ENCODE measurements at regions not wholly inside any gene's neighbourhood (a gene's known extent, or its start where the extent isn't known, plus 50 kb on each side); places are given as distances from the start of the nearest gene placed in this dataset.

DNA sequence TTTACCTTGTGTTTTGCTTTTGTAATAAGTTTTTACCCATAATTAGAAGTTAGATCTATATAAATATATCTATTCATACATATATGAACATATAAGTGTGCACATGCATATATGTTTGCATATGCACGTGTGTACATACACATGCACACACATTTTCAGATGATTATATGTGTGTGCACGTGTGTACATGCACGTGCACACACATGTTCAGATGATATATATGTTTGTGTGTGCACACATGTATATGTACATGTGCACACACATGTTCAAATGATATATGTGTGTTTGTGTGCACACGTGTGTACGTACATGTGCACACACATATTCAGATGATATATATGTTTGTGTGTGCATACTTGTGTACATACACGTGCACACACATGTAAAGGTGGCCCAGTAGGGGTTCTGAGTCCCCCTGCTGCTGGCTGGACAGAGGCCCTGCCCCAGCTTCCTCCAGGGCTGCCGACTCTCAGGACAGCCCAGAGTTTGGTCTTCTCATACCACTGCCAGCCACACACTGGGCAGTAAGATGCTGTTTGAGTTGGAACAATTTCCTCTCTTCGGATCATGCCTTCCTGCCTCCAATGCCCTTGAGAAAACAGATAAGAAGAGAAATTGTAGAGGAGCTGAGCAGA lies 252.3 kb upstream of the PPP2R2D start:
- Histone ChIP-seq H3K14ac (ENCODE audit: insufficient read depth, low read length) (no peak overlapping the region), H3K56ac (ENCODE audit: insufficient read length, low read depth, low read length) (no peak overlapping the region), H4K5ac (ENCODE audit: insufficient read length, low read depth, low read length) (no peak overlapping the region), H3T11ph (ENCODE audit: low read length) (no peak overlapping the region), H3K4me2 (ENCODE audit: insufficient read depth, insufficient read length, low read length) (no peak overlapping the region), H2BK15ac (ENCODE audit: low read depth, low read length) (no peak overlapping the region), H3K9me3 (ENCODE audit: control insufficient read depth, low read depth, low read length) (no peaks in the 10 kb centered on the region), H3K23me2 (ENCODE audit: insufficient read length, low read depth, low read length, poor library complexity, severe bottlenecking) (no peaks in the 10 kb centered on the region), H2BK20ac (ENCODE audit: low read depth, low read length, poor library complexity, severe bottlenecking) (no peak overlapping the region), H4K8ac (replicated peaks; ENCODE audit: insufficient read length, low read depth, low read length) (no peak overlapping the region), H3K9ac (ENCODE audit: extremely low read depth, insufficient read length, low read length) (no peak overlapping the region), H2BK5ac (ENCODE audit: insufficient read length, low read length) (no peak overlapping the region), H3K4ac (ENCODE audit: low read depth, low read length) (no peak overlapping the region), H4K20me1 (ENCODE audit: control insufficient read depth, insufficient read depth, insufficient read length) (no peaks in the 10 kb centered on the region), H3K27me3 (ENCODE audit: insufficient read depth, low read length) (no peaks in the 10 kb centered on the region), H3K79me1 (ENCODE audit: insufficient read depth, low read depth, low read length, poor library complexity, severe bottlenecking) (no peaks in the 10 kb centered on the region), H2BK12ac (ENCODE audit: insufficient read length, low read depth, low read length) (no peak overlapping the region), H2AK5ac (ENCODE audit: insufficient read length, low read length) (no peak overlapping the region), H3K4me1 (ENCODE audit: insufficient read depth, low read length) (peaks cover 9% of the 10 kb centered on the region; the same call in 1 of the 2 replicates), H2BK120ac (ENCODE audit: low read depth, low read length, poor library complexity, severe bottlenecking) (no peak overlapping the region), H3K79me2 (ENCODE audit: insufficient read depth, low read length) (no peaks in the 10 kb centered on the region), H3K27ac (ENCODE audit: insufficient read length, low read depth, low read length) (no peak overlapping the region), H3K18ac (ENCODE audit: insufficient read length, low read depth, low read length) (no peak overlapping the region), H4K91ac (ENCODE audit: insufficient read length, low read depth, low read length) (no peak overlapping the region), H3K23ac (ENCODE audit: insufficient read length, low read depth, low read length) (no peak overlapping the region), H2AFZ (ENCODE audit: low read length) (no peak overlapping the region)
- TF ChIP-seq, protein P1, sequence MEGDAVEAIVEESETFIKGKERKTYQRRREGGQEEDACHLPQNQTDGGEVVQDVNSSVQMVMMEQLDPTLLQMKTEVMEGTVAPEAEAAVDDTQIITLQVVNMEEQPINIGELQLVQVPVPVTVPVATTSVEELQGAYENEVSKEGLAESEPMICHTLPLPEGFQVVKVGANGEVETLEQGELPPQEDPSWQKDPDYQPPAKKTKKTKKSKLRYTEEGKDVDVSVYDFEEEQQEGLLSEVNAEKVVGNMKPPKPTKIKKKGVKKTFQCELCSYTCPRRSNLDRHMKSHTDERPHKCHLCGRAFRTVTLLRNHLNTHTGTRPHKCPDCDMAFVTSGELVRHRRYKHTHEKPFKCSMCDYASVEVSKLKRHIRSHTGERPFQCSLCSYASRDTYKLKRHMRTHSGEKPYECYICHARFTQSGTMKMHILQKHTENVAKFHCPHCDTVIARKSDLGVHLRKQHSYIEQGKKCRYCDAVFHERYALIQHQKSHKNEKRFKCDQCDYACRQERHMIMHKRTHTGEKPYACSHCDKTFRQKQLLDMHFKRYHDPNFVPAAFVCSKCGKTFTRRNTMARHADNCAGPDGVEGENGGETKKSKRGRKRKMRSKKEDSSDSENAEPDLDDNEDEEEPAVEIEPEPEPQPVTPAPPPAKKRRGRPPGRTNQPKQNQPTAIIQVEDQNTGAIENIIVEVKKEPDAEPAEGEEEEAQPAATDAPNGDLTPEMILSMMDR (conservative IDR thresholded peaks at IDR 0.05) = no peak
- peaks cover 0 to 5% of the 10 kb centered on the region in 2 experiments; a peak in 2 of 5 replicates for H3K9me3 Mint-ChIP-seq
- WGBS (ENCODE audit: extremely low coverage, insufficient read length, low lambda C conversion rate) = no CpG with 5 or more reads among the region's 8 CpGs
- H3K36me3 Mint-ChIP-seq (ENCODE audit: insufficient read depth in 1 of 3, low read depth in 3 of 3) = peaks cover 0 to 4% (median 0%) of the 10 kb centered on the region in 3 experiments; a peak in 3 of 7 replicates
- DNase-seq = no peak
- H3K4me1 Mint-ChIP-seq = peaks cover 40 to 43% of the 10 kb centered on the region in 2 experiments
- H3K27me3 Mint-ChIP-seq (ENCODE audit: low read depth) = peaks cover 17% of the 10 kb centered on the region
- no peak overlapping the region for H3K27ac Mint-ChIP-seq
- H3K4me3 Mint-ChIP-seq = no peak overlapping the region
